GM19452 (cell line): ENCODE measurements at regions not wholly inside any gene's neighbourhood (a gene's known extent, or its start where the extent isn't known, plus 50 kb on each side); places are given as distances from the start of the nearest gene placed in this dataset.

Experiments used
- ATAC-seq: cut with Tn5 transposase; IDR thresholded peaks from one replicate; pipeline ENCODE4 v1.9.1; 2021; ENCODE audit not compliant: unreplicated experiment

DNA sequence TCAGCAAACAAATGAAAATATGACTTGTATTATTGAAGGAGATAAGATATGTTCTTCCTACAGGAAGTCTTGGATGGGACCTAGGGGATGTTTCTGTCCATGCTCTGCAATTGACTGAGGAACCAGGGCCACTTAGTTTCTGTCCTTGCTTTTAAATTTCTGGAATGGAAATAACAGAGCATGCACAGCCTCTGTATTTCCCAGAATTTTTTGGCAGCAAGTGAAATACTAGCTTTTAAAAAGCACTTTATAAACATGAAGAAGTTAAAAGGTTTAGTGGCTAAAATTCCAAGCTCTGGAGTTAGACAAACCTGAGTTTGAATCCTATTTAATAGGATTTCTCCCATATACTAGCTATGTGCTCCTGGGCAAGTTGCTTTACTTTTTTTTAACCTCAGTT is 127.7 kb upstream of the FZD8 start:
- no peak for ATAC-seq

DNA sequence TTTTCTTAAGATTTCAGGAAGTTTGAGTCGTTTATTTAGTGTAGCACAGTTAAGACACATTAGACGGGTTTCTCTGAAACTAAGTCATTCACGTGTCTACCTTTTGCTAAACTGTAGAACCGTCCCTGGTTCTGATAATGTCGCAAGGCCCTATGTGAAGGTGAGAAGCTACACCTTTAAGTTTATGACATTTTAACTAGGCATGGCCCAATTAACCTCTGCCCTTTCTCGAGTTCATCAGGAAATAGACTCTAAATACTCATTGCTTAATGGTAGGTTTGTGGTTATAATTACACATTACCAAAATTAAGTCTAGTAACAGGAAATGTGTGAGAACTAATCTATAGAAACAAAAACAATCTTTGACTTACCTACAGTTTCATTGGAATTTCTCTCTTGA is 126.6 kb upstream of the FZD8 start:
- no peak for ATAC-seq

DNA sequence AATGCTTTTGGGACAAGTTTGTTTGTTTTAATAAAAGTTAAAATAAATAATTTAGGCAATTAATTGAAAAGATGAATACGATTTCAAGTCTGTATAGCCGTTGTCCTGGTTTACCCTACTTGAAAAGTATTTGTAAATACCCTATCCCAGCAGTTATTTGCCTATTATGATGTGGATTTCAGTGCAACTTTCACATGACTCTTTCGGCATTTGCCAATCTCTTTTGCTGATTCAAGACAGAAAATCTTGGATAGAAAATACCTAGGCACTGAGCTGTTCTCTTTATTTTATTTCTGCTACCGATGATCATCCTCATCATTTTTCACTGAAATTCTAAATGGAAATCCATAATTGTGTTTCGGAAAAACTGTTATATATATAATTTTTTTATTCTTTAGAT is 125.9 kb upstream of the FZD8 start:
- no peak for ATAC-seq

DNA sequence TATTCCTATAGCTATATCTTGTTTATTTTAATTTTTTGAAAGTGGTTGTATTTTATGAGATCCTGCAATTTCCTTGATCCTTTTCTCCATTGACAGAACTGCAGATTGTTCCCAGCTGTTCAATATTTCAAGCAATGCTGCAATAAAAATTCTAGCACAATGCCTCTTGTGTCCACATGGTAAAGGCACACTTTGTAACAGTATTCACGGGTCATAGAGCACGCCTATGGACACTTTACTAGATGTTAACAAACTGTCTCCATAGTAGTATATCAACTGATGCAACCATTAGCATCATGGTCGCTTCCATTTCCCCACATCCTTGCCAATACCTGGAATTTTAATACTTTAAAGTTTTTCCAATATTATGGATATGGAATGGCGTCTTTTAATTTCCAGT is 123.9 kb upstream of the FZD8 start:
- no peak for ATAC-seq

DNA sequence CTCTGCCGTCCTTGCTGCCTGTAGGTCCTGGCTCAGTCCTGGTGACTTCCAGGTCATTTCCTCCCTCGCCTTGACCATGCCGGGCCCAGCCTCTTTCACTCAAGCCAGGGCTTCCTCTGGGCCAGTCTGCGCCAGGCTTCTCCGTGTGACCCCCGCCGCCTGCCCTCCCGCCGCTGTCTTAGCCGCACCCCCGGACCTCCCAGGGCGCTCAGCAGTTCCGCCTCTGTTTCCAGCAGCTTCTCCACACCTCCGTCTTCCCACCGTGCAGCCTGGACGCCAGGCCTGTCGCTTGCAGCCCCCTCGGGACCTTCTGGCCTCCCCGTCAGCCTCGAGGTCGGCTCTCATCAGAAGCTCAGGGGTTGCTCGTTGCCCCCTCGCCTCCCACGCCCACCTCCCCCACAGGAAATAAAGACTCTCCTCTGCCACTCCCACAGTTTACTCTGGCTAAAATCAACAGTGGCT is 123.0 kb upstream of the FZD8 start:
- no peak for ATAC-seq

DNA sequence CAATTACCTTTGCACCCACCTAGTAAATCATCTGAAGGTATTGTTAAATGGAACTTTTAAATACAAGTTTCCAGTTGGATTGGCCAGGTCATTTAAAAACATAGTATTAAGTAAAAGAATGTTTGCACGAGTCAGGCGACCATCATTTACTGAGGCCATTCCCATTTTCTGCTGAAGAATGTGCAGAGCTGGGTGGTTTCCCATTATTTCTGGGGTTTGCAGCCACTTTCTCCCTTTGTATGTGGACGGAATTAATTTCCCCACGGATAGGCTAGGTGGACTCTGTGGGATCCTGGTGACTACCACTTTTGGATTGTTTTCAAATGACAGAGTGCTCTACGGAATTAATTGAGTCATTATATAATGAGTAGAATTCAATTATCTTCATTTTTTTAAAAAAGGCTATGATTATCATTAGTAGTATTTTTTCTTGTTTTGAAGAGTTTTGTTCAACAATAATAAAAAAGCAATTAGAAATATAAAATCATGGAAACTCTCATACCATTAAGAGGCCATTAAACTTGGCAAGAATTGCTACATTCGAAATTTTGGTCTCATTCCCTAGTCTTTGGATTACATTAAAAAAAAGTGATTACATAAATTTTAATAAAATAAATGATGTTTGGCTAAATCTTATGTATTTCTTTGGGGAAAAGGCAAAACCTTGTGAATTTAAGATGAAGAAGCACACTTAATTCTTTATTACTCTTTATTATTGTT is 120.4 kb upstream of the FZD8 start:
- ATAC-seq: no peak

DNA sequence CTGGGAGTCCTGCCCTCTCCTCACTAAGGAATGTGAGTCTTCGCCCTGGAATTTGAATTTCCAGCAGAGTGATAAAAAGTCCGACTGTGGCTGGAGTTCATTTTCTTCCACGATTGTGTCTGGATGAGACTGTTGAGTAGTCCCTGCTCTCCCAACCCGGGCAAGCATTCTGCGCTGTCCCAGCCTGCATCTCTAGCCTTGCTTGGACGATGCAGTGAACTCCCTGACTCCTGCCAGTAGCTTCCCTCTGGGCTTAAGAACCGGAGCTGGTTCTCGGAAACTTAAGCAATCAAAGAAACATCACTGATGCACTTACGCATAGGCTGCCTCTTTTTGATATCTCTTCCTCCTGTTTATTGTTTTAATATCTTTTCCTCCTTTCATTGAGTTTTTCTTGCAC is 116.0 kb upstream of the FZD8 start:
- no peak for ATAC-seq

DNA sequence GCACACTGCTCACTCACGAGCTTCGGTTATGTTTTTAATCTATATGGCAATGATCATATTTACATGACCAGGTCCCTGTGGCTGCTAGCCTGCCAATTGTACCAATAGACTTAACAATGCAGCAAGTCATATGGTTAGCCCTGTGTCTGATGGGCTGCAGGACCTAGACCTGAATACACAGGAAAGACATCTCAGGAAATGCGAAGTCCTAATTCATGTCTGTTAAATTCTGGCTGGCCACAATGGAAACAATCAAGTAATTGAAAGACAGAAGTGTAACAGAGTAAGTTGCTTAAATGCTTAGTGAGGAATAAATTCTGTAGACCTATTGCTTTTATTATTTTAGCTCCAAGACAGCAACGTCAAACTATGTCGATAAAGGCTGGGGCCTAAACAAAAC is 112.4 kb upstream of the FZD8 start:
- no peak for ATAC-seq

DNA sequence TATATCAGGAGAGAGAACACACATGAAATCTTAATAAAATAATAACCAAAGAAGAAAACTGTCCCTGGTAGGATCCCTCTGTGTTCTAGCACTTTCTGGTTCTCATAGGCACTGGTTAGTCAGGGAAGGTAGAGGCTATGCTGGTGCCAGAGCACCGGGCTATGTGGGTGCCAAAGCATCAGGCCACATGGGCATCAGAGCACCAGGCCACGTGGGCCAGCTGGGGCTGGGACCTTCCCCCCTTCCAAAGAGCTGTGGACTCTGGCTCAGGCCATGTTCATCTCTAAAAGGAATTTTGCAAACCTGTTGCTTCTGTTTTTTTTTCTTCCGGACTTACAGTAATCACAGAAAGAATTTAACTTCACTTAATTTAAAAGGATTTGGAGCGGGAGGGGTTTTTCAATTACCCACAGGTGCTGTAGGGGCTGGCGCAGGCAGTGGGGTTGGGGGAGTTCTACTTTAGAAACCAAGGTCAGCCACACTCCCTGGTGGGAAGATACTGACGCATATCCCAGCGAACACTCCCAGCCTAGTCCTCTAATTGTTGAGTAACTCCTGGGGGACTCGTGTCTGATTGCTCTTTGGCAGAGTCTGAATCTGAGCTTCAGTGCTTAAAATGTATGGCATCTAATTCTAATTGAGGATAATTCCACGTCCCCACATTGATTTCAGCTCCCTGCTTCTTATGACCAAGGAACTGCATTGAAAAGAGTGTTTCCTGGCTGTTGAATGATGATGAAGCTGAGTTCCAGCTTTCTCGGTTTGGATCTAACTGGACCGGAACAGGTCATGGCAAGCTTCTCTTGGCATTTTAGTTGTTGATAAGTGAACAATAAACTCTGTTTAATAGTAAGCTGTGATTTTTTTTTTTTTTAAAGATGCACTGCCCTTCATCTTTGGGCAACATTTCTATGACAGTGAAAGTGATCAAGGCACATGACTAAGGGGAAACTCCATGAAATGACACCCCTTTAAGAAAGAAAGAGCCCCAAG is 110.7 kb upstream of the FZD8 start:
- ATAC-seq: no peak

DNA sequence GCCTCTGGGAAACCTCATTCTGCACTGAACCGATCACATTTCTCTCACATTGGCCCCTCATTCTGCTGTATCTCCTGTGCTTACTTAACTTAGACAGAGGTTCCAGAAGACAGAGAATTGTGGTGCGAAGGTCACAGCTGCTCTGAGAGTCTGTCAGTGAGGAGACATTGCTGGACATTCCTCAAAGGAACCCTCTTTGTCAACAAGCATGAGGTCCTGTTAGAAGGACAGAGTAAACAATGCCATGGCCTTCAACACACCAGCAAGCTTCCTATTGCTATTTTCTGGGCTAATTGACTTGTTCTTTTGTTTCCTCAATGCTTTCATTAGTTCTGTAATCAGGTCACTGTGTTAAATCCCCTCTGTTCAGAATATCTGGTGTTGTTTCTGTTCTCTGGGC is 109.3 kb upstream of the FZD8 start:
- ATAC-seq: no peak

DNA sequence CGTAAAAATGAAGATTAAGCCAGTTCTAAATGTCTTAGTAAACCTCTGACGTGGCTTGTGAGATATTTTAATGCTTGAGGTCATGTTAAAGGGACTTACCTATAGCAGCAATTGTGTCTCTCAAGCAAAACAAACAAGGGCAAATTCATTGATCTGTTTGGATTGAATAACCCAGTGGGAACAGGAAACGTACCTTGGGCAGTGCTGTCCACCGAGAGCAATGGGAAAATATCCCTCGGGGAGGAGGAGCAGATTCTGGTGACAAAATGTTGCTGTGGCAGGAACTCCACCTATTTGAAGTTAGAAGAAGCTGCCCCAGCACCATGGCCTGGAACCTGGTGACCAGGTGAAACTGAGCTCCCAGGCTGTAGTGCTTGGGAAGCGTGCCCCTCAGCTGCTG is 107.1 kb upstream of the FZD8 start:
- ATAC-seq: no peak

DNA sequence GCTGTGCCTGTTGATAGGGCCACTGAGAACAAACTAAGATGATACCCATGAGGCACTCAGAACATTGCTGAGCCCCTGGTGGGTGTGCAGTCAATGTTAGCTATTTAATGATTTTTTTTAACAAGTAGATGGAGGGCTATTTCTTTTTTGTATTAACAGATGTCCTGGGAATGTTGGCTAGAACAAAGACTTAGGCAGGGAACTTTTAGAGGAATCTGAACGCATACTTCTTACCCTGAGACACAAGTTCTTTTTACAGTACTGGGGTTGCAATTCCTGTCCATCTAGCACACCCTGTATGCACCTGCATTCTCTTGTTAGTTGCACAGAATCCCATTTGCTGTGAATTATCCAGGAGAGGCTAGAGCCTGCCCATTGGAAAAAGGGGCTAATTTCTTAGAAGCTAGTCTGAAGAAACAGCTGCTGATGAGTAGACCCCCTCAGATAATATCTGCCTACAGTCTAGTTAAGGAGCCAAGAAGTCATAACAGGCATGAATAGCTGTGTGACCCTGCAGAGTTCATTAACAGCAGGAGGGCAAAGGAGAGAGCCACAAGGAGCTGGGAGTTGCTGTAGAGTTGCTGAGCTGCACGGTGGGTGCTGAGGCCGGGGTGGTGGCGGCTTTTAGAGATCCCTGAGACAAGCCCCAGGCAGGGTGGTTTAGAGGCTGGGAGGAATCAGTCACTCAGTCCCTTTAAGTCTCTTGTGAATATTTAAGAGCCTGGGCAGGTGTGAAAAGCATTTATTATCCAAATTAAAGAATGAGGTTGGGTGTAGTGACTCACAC is 103.7 kb upstream of the FZD8 start:
- no peak for ATAC-seq

DNA sequence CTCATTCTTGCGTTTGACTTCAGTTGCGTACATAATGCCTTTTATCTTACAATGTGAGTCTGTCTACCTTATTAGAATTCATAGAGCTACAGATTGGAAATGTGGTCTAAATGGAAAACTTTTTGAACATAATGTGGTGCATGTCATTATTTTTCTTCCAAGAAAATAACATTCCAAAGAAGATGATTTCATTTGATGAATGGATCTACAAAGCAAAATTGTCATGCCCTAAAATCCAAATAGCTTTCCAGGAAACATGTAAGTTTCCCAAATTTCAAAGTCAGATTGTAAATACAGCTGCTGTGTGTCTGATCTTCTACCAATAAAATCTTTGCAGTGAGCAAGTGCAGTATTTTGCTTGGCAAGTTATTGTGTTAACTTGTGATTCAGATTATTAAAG is 101.8 kb upstream of the FZD8 start:
- ATAC-seq: no peak

DNA sequence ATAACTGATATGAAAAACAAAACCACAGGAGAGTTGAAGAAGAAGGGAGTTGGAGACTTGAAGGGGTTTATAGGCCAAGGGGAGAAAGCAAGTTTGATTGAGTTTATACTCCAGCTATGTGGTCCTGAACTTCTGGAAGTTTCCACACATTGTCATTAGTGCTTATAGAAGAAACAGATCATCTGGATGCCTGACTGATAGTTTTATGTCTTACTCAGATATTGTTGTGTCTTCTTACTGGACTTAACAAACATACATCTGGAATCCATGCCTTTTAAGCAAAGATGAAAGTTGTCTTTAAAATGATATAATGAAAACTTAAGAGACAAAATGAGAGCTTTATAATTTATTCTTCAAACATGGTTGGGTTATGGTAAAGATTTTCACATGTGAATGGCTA is 101.3 kb upstream of the FZD8 start:
- ATAC-seq: no peak

DNA sequence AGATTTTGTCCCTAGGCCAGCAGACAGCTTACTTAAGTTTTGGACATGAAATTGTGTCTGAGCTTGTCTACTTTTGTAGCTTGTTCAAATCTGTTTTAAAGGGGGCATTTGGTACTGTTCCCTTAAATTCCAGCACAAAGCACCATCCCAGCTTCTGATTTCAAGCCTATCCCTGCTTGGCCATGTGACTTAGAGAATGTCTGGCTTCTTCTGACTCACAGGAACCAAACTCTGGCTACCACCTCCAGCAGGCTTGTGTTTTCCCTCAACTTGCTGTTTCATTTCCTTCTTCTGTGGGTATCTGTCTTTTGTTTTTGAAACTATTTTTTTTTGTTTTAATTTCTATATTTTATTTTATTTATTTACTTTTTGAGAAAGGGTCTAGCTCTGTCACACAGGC is 97.9 kb upstream of the FZD8 start:
- no peak for ATAC-seq

DNA sequence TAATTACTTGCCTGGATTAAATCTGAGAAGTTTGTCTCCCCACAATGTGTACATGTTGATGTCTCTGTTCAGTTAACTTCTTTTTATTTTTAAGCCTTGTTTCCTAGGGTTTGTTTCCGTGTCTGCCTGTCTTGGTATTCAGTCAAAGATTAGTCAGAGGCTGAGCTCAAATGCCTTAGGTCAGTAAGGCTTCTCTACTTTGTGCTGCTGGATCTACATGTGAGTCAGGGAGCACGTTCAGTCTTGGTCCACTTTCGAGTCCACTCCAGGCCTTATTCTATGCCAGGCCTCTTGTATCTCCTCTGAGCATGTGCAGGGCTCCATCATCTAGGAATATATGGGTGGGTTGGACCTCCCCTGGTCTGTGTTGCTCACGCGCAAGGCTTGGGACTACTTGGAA is 93.3 kb upstream of the FZD8 start:
- no peak for ATAC-seq

DNA sequence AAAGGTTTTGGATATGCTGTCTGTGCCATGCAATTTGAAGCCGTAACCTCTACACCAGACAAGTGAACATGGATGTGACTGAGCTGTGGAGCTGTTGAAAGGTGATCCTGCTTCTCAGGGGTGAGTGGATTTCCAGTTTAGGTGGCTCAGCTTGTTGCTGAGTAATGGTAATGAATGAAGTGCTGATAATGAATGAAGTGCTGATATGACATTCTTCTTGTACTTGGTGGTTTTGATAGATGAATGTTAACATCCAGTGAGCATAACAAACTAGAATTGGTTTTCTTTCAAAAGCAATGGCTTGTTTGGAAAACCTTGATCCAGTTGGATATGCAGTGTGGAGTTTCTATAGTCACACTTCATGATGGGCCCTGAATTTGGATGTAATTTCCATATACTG is 89.7 kb upstream of the FZD8 start:
- no peak for ATAC-seq

DNA sequence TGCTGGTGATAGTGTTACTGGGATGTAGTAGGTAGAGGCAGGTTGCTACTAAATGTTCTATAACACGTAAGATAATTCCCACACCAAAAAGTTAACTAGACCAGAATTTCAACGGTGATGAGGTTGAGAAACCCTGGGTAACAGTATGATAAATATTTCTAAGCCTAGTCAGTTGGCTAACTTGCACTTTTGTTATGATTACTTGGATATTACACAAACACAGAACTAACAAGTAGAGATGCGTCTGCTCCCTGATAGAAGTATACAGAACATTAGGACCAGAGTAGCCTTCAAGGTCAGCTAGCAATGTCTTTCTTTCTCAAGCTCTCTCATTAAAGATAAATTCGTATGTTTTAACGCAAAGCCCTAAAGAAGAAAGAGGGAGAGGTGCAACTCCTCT is 86.2 kb upstream of the FZD8 start:
- ATAC-seq: no peak

DNA sequence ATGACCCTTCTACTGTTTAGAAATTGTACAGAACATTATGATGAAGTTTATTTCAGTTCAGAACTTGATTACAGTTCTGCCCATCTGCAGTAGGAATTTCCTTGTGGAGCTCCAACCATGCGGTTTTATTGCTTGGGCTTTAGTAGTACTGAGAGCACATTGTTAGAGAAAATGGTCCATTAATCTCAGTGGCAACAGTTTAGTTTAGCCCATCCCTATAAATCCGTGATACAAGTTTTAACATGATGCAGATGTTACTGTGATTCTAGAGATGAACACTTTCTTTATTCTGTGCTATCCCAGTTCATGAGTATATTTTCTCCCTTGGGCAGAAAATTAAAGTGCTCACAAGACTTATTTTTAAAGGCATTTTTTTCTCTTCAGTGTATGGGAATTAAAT is 84.8 kb upstream of the FZD8 start:
- no peak for ATAC-seq

DNA sequence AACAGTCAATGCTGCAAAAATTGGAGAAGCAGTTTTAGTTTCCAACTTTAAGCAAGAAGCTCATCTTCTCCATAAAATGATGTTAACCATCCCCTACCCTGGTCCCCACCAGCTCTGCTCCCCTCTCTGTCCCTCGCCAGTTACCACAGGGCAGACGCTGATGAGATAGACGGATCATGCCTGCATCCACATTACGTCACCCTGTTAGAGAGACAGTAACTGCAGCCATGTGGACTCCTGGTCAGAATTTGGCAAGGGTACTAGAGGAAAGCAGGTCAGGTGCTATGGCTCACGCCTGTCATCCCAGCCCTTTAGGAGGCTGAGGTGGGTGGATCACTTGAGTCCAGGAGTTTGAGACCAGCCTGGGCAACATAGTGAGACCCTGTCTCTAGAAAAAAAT is 81.9 kb upstream of the FZD8 start:
- ATAC-seq: no peak

DNA sequence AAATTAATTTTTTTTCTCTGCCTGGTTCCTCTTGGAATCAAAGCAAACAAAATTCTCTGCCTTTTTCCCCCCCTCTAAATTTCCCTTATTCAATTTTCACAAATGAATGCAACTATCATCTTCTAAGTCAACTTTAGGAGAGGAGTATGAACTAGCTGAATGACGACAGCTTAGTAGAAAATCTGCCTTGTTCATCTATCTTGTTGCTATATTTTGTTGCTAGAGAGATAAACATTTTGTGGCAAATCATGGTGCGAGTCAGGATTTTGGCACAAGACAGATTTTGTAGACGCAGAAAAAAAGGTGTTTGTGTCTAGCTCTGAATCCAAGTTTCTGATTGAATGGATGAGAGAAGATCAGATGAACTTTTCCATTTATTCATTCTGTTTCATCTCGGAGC is 81.0 kb upstream of the FZD8 start:
- ATAC-seq: no peak

DNA sequence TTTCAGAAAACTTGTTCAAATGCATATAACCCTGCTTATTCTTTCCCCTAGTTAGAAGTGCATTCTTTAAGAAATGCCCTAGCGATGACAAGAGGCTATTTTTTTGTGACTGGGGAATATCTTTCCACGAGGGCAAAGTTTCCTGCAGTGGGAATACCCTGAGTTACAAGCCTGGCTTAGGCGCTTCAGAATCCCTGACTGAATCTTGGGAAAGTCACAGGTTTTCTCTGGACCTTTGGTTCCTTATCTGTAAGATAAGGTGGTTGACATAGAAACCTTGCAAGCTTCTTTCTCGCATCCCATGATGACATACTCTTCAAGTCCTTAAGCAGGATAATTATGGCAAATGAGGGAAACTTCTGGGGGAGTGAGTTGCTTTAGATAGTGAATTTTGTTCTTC is 80.5 kb upstream of the FZD8 start:
- ATAC-seq: no peak
